Left ventricle myocardium inferior (tissue), 1 donor: ENCODE measurements at regions not wholly inside any gene's neighbourhood (a gene's known extent, or its start where the extent isn't known, plus 50 kb on each side); places are given as distances from the start of the nearest gene placed in this dataset.

Experiments used
- DNase-seq: peaks from one replicate; pipeline ENCODE4 v3.0.0-alpha.2; 2020
- H3K27ac ChIP-seq: fragments of 200-600 bp; replicated peaks from 2 replicates; pipeline ENCODE4 v1.8.0; 2021
- H3K27me3 ChIP-seq: fragments of 200-600 bp; 2 replicates; pipeline ENCODE4 v1.8.0; 2021; ENCODE audit warnings: low read depth
- H3K36me3 ChIP-seq: fragments of 200-600 bp; 2 replicates; pipeline ENCODE4 v1.8.0; 2021
- H3K4me1 ChIP-seq: fragments of 200-600 bp; 2 replicates; pipeline ENCODE4 v1.8.0; 2021
- H3K4me3 ChIP-seq: fragments of 200-600 bp; 2 replicates; pipeline ENCODE4 v1.8.0; 2021; ENCODE audit warnings: mild to moderate bottlenecking, moderate library complexity
- H3K9me3 ChIP-seq: fragments of 200-600 bp; replicated peaks from 2 replicates; pipeline ENCODE4 v1.8.0; 2021
- intact Hi-C: fragments of 100-400 bp; cut with micrococcal nuclease; formaldehyde crosslinking; loops from one replicate; pipeline ENCODE4 v1.11.0; 2022
- TF ChIP-seq, protein P1 (sequence below): fragments of 200-600 bp; IDR thresholded peaks from 2 replicates; pipeline ENCODE4 v1.8.0; 2021; ENCODE audit warnings: antibody characterized with exemption, mild to moderate bottlenecking, borderline replicate concordance
- donor health status: DM: no; HTN: yes; CAD: no; lungs with severe emphysema.

DNA sequence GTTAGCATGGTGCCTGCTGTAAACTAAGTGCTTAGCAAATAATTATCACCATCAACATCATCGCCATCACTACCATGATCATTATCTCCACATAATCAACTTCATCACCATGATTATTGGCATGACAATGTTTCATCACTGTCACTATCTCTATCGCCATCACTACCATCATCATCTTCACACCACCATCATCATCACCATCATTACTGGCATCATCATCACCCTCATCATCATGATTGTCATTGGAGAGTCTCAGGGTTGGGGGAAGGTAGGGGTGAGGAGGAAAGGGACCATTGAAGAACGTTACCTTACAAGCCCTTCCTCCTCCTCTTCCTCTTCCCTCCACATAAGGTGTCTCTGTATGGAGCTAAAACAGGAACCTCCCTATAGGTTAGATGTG is 54.9 kb upstream of the GPR26 start:
- Histone ChIP-seq H3K27ac (no peak overlapping the region), H3K9me3 (no peaks in the 10 kb centered on the region), H3K36me3 (no peaks in the 10 kb centered on the region), H3K4me1 (no peaks in the 10 kb centered on the region), H3K4me3 (no peak overlapping the region), H3K27me3 (peaks cover 69% of the 10 kb centered on the region)
- no peak for DNase-seq
- intact Hi-C loops = no loop called here
- TF ChIP-seq, protein P1, sequence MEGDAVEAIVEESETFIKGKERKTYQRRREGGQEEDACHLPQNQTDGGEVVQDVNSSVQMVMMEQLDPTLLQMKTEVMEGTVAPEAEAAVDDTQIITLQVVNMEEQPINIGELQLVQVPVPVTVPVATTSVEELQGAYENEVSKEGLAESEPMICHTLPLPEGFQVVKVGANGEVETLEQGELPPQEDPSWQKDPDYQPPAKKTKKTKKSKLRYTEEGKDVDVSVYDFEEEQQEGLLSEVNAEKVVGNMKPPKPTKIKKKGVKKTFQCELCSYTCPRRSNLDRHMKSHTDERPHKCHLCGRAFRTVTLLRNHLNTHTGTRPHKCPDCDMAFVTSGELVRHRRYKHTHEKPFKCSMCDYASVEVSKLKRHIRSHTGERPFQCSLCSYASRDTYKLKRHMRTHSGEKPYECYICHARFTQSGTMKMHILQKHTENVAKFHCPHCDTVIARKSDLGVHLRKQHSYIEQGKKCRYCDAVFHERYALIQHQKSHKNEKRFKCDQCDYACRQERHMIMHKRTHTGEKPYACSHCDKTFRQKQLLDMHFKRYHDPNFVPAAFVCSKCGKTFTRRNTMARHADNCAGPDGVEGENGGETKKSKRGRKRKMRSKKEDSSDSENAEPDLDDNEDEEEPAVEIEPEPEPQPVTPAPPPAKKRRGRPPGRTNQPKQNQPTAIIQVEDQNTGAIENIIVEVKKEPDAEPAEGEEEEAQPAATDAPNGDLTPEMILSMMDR = no peak

- Histone ChIP-seq H3K4me3 (no peak overlapping the region), H3K9me3 (no peaks in the 10 kb centered on the region), H3K27me3 (peaks cover 63% of the 10 kb centered on the region), H3K36me3 (no peaks in the 10 kb centered on the region), H3K4me1 (no peaks in the 10 kb centered on the region), H3K27ac (no peak overlapping the region)
- intact Hi-C loops = no loop called here
- TF ChIP-seq, protein P1 = no peak
- no peak for DNase-seq
Observed at GRCh38 chr10:123611876-123612275, 54.3 kb upstream of the GPR26 start.

- intact Hi-C loops = no loop called here
- H3K27me3 ChIP-seq = peaks cover 55% of the 10 kb centered on the region
- H3K27ac ChIP-seq = no peak overlapping the region
- no peak for DNase-seq
- no peaks in the 10 kb centered on the region for H3K4me1 ChIP-seq
- no peak overlapping the region for H3K4me3 ChIP-seq
- no peaks in the 10 kb centered on the region for H3K9me3 ChIP-seq
- no peaks in the 10 kb centered on the region for H3K36me3 ChIP-seq
- TF ChIP-seq, protein P1 = no peak
Observed at GRCh38 chr10:123613346-123613850, 52.8 kb upstream of the GPR26 start.

DNA sequence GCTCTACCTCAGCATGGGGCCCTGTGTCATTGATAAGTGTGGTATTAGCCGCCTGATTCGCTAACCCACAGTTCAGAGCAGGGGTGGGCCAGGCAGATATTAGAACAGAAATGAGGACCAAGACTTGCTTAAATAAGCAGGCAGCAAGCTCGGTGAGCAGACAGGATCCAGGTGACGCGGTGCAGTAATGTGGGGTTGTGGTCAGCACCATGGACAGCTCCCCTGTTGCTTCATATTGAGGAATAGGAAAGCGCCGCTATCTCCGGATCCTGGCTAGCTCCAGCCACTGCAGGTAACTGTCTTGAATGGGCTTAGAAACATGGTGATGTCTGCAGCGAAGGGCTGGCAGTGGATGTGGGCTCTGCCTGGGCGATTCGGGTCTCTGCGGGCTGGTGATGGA is 51.3 kb upstream of the GPR26 start:
- TF ChIP-seq, protein P1 = no peak
- Histone ChIP-seq H3K27ac (no peak overlapping the region), H3K4me3 (no peak overlapping the region), H3K36me3 (no peaks in the 10 kb centered on the region), H3K9me3 (no peaks in the 10 kb centered on the region), H3K27me3 (peaks cover 48% of the 10 kb centered on the region), H3K4me1 (no peaks in the 10 kb centered on the region)
- intact Hi-C loops = no loop called here
- peak; percentile 46 for DNase-seq
